HCT116 (cell line): ENCODE measurements at regions not wholly inside any gene's neighbourhood (a gene's known extent, or its start where the extent isn't known, plus 50 kb on each side); places are given as distances from the start of the nearest gene placed in this dataset.
"Not testable (repeated sequence)": the region's sequence is repeated elsewhere in the genome, so short reads cannot be mapped to it uniquely, and the experiment has no call there.

Experiments used
- ATAC-seq: fragments of 200-7000 bp; cut with Tn5 transposase; 2 replicates; pipeline ENCODE4 v1.9.1; 2020; ENCODE audit warnings: mild to moderate bottlenecking, moderate library complexity
- BruUV-seq: library from RNA; stranded (reverse); fragments of 400-500 nt; replicated peaks from 2 replicates; lab custom pipeline; 2021; lab: Mats Ljungman, UMichigan
- CTCF ChIA-PET: fragments of 300-600 bp; sonication (Branson Sonifier 250); formaldehyde crosslinking; loops from one replicate; lab custom pipeline; 2021; ENCODE audit warnings: antibody characterized with exemption; lab: Charles Lee
- POLR2A ChIA-PET: fragments of 300-600, 350-600 bp; sonication (Branson Sonifier 250); formaldehyde crosslinking; loops from one replicate; lab custom pipeline; 2021; ENCODE audit warnings: antibody characterized with exemption; lab: Charles Lee
- RAD21 ChIA-PET, 2 experiments: fragments of 300-600 bp; sonication (Branson Sonifier 250); formaldehyde crosslinking; loops; one replicate each; lab custom pipeline; 2023; ENCODE audit warnings: low total read pairs in 2 of 2; ENCODE audit not compliant: uncharacterized antibody in 2 of 2, unreplicated experiment in 2 of 2, low non-redundant PET in 1 of 2; lab: Charles Lee
- DNase-seq: peaks from one replicate; pipeline ENCODE4 v3.0.0-alpha.2; 2010; ENCODE audit warnings: low read depth, low spot score
- H2AFZ ChIP-seq: fragments of 200-600 bp; shearing (Covaris generic), sonication (generic); 2 replicates; pipeline ENCODE4 v1.6.1; 2017; ENCODE audit warnings: low read depth, mixed run types, mixed read lengths, antibody characterized with exemption, low read length; ENCODE audit not compliant: poor library complexity, severe bottlenecking
- H3K27ac ChIP-seq: 2 replicates; pipeline ENCODE4 v1.5.1; 2012; ENCODE audit warnings: low read depth, low read length
- H3K27me3 ChIP-seq: fragments of 200-600 bp; sonication (generic); 2 replicates; pipeline ENCODE4 v1.6.1; 2016; ENCODE audit warnings: mixed run types, low read length, mixed read lengths; ENCODE audit not compliant: insufficient read depth
- H3K36me3 ChIP-seq, 2 experiments: fragments of 200-500 bp in 1 of 2; fragments of 200-600 bp in 1 of 2; sonication (Bioruptor generic) in 1 of 2; sonication (generic) in 1 of 2; 2 replicates each; pipeline versions ENCODE4 v1.5.1 to v1.6.1; 2014 to 2016; ENCODE audit warnings: low read length in 2 of 2, inconsistent platforms in 1 of 2, mixed read lengths in 1 of 2, mixed run types in 1 of 2; ENCODE audit not compliant: insufficient read depth in 2 of 2, control insufficient read depth in 1 of 2
- H3K4me1 ChIP-seq, 2 experiments: fragments of 200-600 bp in 1 of 2; sonication (generic) in 1 of 2; 2 replicates each; pipeline versions ENCODE4 v1.5.1 to v1.6.1; 2012 to 2017; ENCODE audit warnings: low read length in 2 of 2, inconsistent platforms in 1 of 2, mild to moderate bottlenecking in 1 of 2, mixed read lengths in 1 of 2, mixed run types in 1 of 2, moderate library complexity in 1 of 2; ENCODE audit not compliant: insufficient read depth in 2 of 2, control insufficient read depth in 1 of 2
- H3K4me2 ChIP-seq: fragments of 200-600 bp; sonication (generic); 2 replicates; pipeline ENCODE4 v1.6.1; 2017; ENCODE audit warnings: mixed run types, low read length, mixed read lengths
- H3K4me3 ChIP-seq, 2 experiments: fragments of 200-600 bp in 1 of 2; sonication (generic) in 1 of 2; replicated peaks in 1 of 2; 2 replicates each; pipeline ENCODE4 v1.5.1; 2011 to 2016; ENCODE audit warnings: low read length in 2 of 2, control low read depth in 1 of 2, low read depth in 1 of 2, mild to moderate bottlenecking in 1 of 2, mixed read lengths in 1 of 2, mixed run types in 1 of 2
- H3K79me2 ChIP-seq: fragments of 200-600 bp; sonication (generic); 2 replicates; pipeline ENCODE4 v1.6.1; 2017; ENCODE audit warnings: mild to moderate bottlenecking, mixed run types, low read length, moderate library complexity, mixed read lengths; ENCODE audit not compliant: insufficient read depth
- H3K9ac ChIP-seq: fragments of 200-600 bp; sonication (generic); 2 replicates; pipeline ENCODE4 v1.6.1; 2016; ENCODE audit warnings: low read length, mixed read lengths
- H3K9me2 ChIP-seq: fragments of 200-600 bp; sonication (generic), shearing (Covaris generic); 2 replicates; pipeline ENCODE4 v1.6.1; 2017; ENCODE audit warnings: mixed run types, mild to moderate bottlenecking, moderate library complexity; ENCODE audit not compliant: insufficient read depth
- H3K9me3 ChIP-seq, 2 experiments: fragments of 200-500 bp in 1 of 2; fragments of 200-600 bp in 1 of 2; sonication (Bioruptor generic) in 1 of 2; sonication (generic) in 1 of 2; 2 replicates each; pipeline ENCODE4 v1.6.1; 2014 to 2017; ENCODE audit warnings: low read length in 2 of 2, mixed read lengths in 2 of 2, inconsistent platforms in 1 of 2, low read depth in 1 of 2, mild to moderate bottlenecking in 1 of 2, mixed run types in 1 of 2, moderate library complexity in 1 of 2; ENCODE audit not compliant: control insufficient read depth in 1 of 2, insufficient read depth in 1 of 2
- H4K20me1 ChIP-seq: fragments of 200-600 bp; sonication (generic), shearing (Covaris generic); 2 replicates; pipeline ENCODE4 v1.6.1; 2017; ENCODE audit warnings: mixed run types, mild to moderate bottlenecking, moderate library complexity; ENCODE audit not compliant: insufficient read depth
- CBX3 ChIP-seq: IDR thresholded peaks from 2 replicates; pipeline ENCODE4 v1.6.1; 2012; ENCODE audit warnings: low read depth
- CEBPB ChIP-seq: IDR thresholded peaks from 2 replicates; pipeline ENCODE4 v1.6.1; 2012; ENCODE audit warnings: low read depth
- ELF1 ChIP-seq: IDR thresholded peaks from 2 replicates; pipeline ENCODE4 v1.6.1; 2012; ENCODE audit warnings: low read depth, borderline replicate concordance
- EZH2 ChIP-seq: fragments of 200-600 bp; sonication (generic); IDR thresholded peaks from 2 replicates; pipeline ENCODE4 v1.6.1; 2017; ENCODE audit warnings: antibody characterized with exemption, mixed run types
- EZH2phosphoT487 ChIP-seq: fragments of 200-600 bp; IDR thresholded peaks from 2 replicates; pipeline ENCODE4 v1.6.1; 2018; ENCODE audit warnings: antibody characterized with exemption, borderline replicate concordance
- FOSL1 ChIP-seq: IDR thresholded peaks from 2 replicates; pipeline ENCODE4 v1.6.1; 2012; ENCODE audit warnings: low read depth
- JUND ChIP-seq: IDR thresholded peaks from 2 replicates; pipeline ENCODE4 v1.6.1; 2012
- SP1 ChIP-seq: IDR thresholded peaks from 2 replicates; pipeline ENCODE4 v1.6.1; 2012; ENCODE audit warnings: low read depth
- TCF7L2 ChIP-seq: IDR thresholded peaks from 2 replicates; pipeline ENCODE4 v1.7.0; 2011; ENCODE audit warnings: borderline replicate concordance, inconsistent platforms; ENCODE audit not compliant: insufficient read depth, insufficient read length; ENCODE audit errors: extremely low read depth
- ZFX ChIP-seq: fragments of 450-650 bp; IDR thresholded peaks from 2 replicates; pipeline ENCODE4 v1.6.1; 2017
- ZNF274 ChIP-seq: fragments of 200-500 bp; sonication (Bioruptor generic); IDR thresholded peaks from 2 replicates; pipeline ENCODE4 v1.6.1; 2014; ENCODE audit warnings: mild to moderate bottlenecking, low read depth, low read length, inconsistent platforms
- intact Hi-C: fragments of 100-400 bp; cut with micrococcal nuclease; formaldehyde crosslinking; loops from 2 replicates; pipeline ENCODE4 v1.10.0; 2022
- TF ChIP-seq, protein P1 (sequence below): IDR thresholded peaks from 2 replicates; pipeline ENCODE4 v1.6.1; 2012; ENCODE audit warnings: low read depth

DNA sequence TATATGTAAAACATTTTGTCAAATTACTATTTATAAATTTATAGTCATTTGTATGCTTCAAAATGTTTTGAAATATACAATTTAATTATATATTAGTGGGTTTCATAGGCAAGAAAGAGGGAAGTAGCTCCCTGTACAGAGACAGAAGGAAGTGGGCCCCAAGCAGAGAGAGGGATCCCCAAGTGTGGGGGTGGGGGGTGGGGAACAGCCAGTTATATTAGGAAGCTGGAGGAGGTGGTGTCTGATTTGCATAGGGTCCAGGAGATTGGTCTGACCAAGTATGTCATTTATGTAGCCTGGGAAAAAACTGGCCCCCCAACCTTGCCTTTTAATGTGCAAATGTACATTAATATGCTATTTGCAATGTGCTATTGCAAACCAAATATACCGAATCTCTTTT, 76.5 kb upstream of the ZSWIM2 start:
- intact Hi-C loops: no loop called here
- RAD21 ChIA-PET: no interaction called here
- no peaks in the 10 kb centered on the region for H3K9me2 ChIP-seq
- H3K4me1 ChIP-seq: no peaks in the 10 kb centered on the region
- H3K4me2 ChIP-seq: no peak overlapping the region
- BruUV-seq: no TSS peak
- no peaks in the 10 kb centered on the region for H3K79me2 ChIP-seq
- no peaks in the 10 kb centered on the region for H3K36me3 ChIP-seq
- CTCF ChIA-PET: no interaction called here
- no peaks in the 10 kb centered on the region for H4K20me1 ChIP-seq
- no peak for DNase-seq
- ATAC-seq: no peak
- H3K27me3 ChIP-seq: no peaks in the 10 kb centered on the region
- no peak overlapping the region for H3K4me3 ChIP-seq
- H3K9ac ChIP-seq: no peak overlapping the region
- no peak overlapping the region for H3K27ac ChIP-seq
- POLR2A ChIA-PET: no interaction called here
- H2AFZ ChIP-seq: no peak overlapping the region
- no peaks in the 10 kb centered on the region for H3K9me3 ChIP-seq
- TF ChIP-seq FOSL1 (no peak), ELF1 (no peak), CBX3 (no peak), JUND (no peak), SP1 (no peak), TCF7L2 (no peak), EZH2 (no peak), ZNF274 (no peak), EZH2phosphoT487 (no peak), CEBPB (no peak), ZFX (no peak)
- TF ChIP-seq, protein P1, sequence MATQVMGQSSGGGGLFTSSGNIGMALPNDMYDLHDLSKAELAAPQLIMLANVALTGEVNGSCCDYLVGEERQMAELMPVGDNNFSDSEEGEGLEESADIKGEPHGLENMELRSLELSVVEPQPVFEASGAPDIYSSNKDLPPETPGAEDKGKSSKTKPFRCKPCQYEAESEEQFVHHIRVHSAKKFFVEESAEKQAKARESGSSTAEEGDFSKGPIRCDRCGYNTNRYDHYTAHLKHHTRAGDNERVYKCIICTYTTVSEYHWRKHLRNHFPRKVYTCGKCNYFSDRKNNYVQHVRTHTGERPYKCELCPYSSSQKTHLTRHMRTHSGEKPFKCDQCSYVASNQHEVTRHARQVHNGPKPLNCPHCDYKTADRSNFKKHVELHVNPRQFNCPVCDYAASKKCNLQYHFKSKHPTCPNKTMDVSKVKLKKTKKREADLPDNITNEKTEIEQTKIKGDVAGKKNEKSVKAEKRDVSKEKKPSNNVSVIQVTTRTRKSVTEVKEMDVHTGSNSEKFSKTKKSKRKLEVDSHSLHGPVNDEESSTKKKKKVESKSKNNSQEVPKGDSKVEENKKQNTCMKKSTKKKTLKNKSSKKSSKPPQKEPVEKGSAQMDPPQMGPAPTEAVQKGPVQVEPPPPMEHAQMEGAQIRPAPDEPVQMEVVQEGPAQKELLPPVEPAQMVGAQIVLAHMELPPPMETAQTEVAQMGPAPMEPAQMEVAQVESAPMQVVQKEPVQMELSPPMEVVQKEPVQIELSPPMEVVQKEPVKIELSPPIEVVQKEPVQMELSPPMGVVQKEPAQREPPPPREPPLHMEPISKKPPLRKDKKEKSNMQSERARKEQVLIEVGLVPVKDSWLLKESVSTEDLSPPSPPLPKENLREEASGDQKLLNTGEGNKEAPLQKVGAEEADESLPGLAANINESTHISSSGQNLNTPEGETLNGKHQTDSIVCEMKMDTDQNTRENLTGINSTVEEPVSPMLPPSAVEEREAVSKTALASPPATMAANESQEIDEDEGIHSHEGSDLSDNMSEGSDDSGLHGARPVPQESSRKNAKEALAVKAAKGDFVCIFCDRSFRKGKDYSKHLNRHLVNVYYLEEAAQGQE: no peak

DNA sequence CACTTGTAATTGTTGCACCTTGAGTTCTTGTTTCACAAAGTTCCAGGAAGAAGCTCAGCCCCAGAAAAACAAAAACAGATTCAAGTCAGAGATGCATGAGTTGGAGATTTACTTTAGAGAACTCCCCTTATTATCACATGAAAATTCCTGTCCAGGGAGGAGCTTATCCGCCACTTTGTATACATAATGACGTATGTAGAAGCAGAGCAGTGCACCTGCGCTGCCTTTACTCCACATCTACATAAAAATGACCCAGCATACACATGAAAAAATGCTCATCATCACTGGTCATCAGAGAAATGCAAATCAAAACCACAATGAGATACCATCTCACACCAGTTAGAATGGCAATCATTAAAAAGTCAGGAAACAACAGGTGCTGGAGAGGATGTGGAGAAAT, 73.3 kb upstream of the ZSWIM2 start:
- H3K9me2 ChIP-seq, H3K4me2 ChIP-seq, H2AFZ ChIP-seq, H3K79me2 ChIP-seq, H4K20me1 ChIP-seq, intact Hi-C loops, H3K9me3 ChIP-seq, RAD21 ChIA-PET, H3K4me3 ChIP-seq, H3K4me1 ChIP-seq, CTCF ChIA-PET, POLR2A ChIA-PET, ATAC-seq, DNase-seq, H3K27me3 ChIP-seq, H3K36me3 ChIP-seq, H3K27ac ChIP-seq, H3K9ac ChIP-seq, BruUV-seq: not testable (repeated sequence)
